Suprapubic skin (tissue), 4 donors: ENCODE measurements at regions not wholly inside any gene's neighbourhood (a gene's known extent, or its start where the extent isn't known, plus 50 kb on each side); places are given as distances from the start of the nearest gene placed in this dataset.
"Not testable (repeated sequence)": the region's sequence is repeated elsewhere in the genome, so short reads cannot be mapped to it uniquely, and the experiment has no call there.

ENCODE experiments used
- DNase-seq, 2 donors: peaks; one replicate each; pipeline ENCODE4 v3.0.0-alpha.2; 2019; ENCODE audit warnings: low spot score in 2 of 2
- H3K27ac ChIP-seq: fragments of 200-600 bp; sonication (generic); one replicate; pipeline ENCODE4 v1.5.1; 2019
- H3K27me3 ChIP-seq: fragments of 200-600 bp; sonication (generic); one replicate; pipeline ENCODE4 v1.5.1; 2019
- H3K36me3 ChIP-seq: fragments of 200-600 bp; sonication (generic); one replicate; pipeline ENCODE4 v1.5.1; 2019
- H3K4me1 ChIP-seq: fragments of 200-600 bp; sonication (generic); one replicate; pipeline ENCODE4 v1.5.1; 2019
- H3K4me3 ChIP-seq: fragments of 200-600 bp; sonication (generic); one replicate; pipeline ENCODE4 v1.5.1; 2019; ENCODE audit warnings: mild to moderate bottlenecking
- H3K9me3 ChIP-seq: fragments of 200-600 bp; sonication (generic); one replicate; pipeline ENCODE4 v1.5.1; 2019
- EP300 ChIP-seq: sonication (generic); formaldehyde crosslinking; IDR thresholded peaks from one replicate; pipeline ENCODE4 v1.6.1; 2017; ENCODE audit warnings: antibody characterized with exemption
- POLR2A ChIP-seq, 2 donors: fragments of 450-650 bp; IDR thresholded peaks; one replicate each; pipeline ENCODE4 v1.6.1; 2017; ENCODE audit warnings: antibody characterized with exemption in 2 of 2, mild to moderate bottlenecking in 2 of 2, moderate library complexity in 2 of 2
- POLR2AphosphoS5 ChIP-seq, 3 donors: sonication (generic); formaldehyde crosslinking; IDR thresholded peaks; one replicate each; pipeline ENCODE4 v1.6.1; 2017; ENCODE audit warnings: antibody characterized with exemption in 3 of 3
- WGBS: methylation state at CpG from one replicate; pipeline ENCODE4 v1.1.5; 2018; 5-methylcytosine and 5-hydroxymethylcytosine counted together
- TF ChIP-seq, protein P1 (sequence below), 2 donors: fragments of 200-600 bp in 1 of 2; fragments of 450-650 bp in 1 of 2; sonication (generic) in 1 of 2; IDR thresholded peaks; one replicate each; pipeline ENCODE4 v1.5.1; 2016 to 2019; ENCODE audit warnings: antibody characterized with exemption in 2 of 2, mild to moderate bottlenecking in 1 of 2, moderate library complexity in 1 of 2

DNA sequence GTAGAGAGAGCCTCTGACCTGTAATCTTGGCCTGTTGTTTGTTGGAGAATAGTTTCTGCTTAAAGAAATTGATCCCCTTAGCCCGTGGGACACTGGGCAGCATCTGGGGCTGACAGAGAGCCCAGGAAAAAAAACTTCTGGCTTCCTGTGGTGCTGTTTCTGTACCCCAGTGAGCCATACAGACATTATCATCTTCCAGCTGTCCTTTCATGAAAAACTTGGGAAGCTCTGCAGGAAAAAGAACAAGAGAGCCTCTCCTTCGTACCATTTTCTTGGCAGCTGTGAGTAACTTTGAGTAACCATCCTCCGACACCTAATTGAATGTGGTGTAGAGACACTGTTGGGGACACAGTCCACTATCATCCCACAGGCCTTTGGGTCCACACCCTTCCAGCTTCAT is 333.0 kb downstream of the SHQ1 start:
- Histone ChIP-seq H3K27ac (no peak overlapping the region), H3K36me3 (no peaks in the 10 kb centered on the region), H3K4me3 (no peak overlapping the region), H3K27me3 (no peaks in the 10 kb centered on the region), H3K9me3 (no peaks in the 10 kb centered on the region), H3K4me1 (no peaks in the 10 kb centered on the region)
- no peak for TF ChIP-seq POLR2A (IDR thresholded peaks at IDR 0.05)
- TF ChIP-seq POLR2AphosphoS5 (IDR thresholded peaks at IDR 0.05): no peak
- TF ChIP-seq EP300: no peak
- TF ChIP-seq, protein P1, sequence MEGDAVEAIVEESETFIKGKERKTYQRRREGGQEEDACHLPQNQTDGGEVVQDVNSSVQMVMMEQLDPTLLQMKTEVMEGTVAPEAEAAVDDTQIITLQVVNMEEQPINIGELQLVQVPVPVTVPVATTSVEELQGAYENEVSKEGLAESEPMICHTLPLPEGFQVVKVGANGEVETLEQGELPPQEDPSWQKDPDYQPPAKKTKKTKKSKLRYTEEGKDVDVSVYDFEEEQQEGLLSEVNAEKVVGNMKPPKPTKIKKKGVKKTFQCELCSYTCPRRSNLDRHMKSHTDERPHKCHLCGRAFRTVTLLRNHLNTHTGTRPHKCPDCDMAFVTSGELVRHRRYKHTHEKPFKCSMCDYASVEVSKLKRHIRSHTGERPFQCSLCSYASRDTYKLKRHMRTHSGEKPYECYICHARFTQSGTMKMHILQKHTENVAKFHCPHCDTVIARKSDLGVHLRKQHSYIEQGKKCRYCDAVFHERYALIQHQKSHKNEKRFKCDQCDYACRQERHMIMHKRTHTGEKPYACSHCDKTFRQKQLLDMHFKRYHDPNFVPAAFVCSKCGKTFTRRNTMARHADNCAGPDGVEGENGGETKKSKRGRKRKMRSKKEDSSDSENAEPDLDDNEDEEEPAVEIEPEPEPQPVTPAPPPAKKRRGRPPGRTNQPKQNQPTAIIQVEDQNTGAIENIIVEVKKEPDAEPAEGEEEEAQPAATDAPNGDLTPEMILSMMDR (IDR thresholded peaks at IDR 0.05): no peak
- WGBS: 67% methylated on average over 3 of the region's 3 CpGs
- DNase-seq: no peak

DNA sequence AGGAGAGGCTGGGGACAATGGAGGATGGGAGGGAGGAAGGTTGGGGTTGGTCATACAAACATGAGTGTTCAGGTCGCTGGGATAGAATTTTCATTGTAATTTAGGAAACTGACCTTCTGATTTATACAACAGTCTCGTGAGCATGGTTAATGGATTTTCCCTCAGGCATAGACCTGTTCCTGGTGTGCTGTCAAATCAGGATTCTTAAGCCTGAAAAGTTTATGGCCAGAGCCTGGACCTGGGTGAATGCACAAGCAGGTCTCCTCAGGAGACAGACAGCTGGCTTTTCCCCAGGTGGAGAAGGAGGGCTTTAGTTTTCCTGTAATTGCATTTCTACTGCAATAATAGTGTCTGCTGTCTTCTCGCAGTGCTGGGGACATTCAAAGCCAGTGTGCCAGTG is 338.0 kb downstream of the SHQ1 start:
- H3K9me3 ChIP-seq: no peaks in the 10 kb centered on the region
- no peaks in the 10 kb centered on the region for H3K4me1 ChIP-seq
- TF ChIP-seq, protein P1 (IDR thresholded peaks at IDR 0.05): no peak
- TF ChIP-seq POLR2AphosphoS5 (IDR thresholded peaks at IDR 0.05) (no peak), EP300 (no peak)
- no peak overlapping the region for H3K4me3 ChIP-seq
- no peaks in the 10 kb centered on the region for H3K27me3 ChIP-seq
- H3K27ac ChIP-seq: no peak overlapping the region
- WGBS: 58% methylated on average over 3 of the region's 3 CpGs
- no peaks in the 10 kb centered on the region for H3K36me3 ChIP-seq
- no peak for DNase-seq

DNA sequence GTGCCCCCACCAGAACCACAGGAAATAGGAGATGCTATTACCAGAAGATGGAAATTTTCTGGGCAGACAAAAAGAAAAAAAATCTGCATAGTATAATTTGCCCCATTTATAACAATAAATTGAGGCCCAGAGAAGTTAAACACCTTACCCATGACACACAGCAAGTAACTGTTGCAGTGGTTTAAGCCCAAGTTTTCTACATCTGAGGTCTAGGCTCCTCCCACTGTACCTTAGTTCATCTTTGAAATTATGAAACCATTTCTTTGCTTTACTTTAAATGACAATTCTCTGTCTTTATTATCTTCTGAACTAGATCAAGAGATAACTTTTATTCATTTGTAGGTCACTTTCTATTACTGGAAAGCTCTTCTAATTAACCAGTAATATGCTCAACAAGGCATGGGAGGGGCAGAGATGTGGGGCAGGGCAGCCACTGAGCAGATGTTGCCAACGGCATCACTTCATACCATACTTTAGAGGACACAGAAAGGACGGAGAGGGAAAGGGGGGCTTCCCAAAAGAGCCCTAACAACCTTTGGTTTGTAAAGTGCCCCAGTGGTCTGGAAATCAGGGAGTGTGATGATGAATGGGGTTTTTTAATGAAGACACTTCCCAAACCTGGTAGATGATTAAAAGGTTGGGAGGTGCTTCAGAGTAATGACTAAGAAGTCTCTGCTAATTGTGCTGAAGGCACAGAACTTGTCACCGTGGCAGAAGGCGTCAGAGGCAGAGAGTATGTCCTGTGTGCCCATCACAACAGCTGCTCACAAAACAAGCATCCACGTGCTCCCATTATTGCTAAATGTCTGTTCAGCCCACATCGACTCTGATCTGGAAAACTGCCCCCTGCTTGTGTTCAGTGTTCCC is 342.5 kb downstream of the SHQ1 start:
- Histone ChIP-seq H3K9me3 (no peaks in the 10 kb centered on the region), H3K4me1 (no peaks in the 10 kb centered on the region), H3K36me3 (no peaks in the 10 kb centered on the region), H3K27me3 (no peaks in the 10 kb centered on the region), H3K27ac (no peak overlapping the region), H3K4me3 (no peak overlapping the region)
- no peak for DNase-seq
- no peak for TF ChIP-seq POLR2AphosphoS5 (IDR thresholded peaks at IDR 0.05)
- TF ChIP-seq POLR2A (IDR thresholded peaks at IDR 0.05): no peak
- TF ChIP-seq, protein P1 (IDR thresholded peaks at IDR 0.05): no peak
- no peak for TF ChIP-seq EP300
- 73% methylated on average over 6 of the region's 6 CpGs for WGBS

DNA sequence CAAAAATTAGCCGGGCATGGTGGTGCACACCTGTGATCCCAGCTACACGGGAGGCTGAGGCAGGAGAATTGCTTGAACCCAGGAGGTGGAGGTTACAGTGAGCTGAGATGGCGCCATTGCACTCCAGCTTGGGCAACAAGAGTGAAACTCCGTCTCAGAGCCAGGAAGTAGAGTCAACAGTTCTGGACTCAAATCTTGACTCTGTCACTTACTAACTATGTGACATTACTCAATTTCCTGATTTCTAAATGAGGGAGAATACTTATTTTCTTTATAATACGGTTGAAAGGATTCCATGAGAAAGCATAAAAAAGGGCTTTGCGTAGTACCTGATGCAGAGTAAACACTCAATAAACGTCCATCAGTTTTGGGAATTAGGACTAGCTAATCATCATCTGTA is 350.7 kb downstream of the SHQ1 start:
- 92% methylated on average over 7 of the region's 7 CpGs for WGBS
- not testable (repeated sequence) for H3K27me3 ChIP-seq, H3K27ac ChIP-seq, H3K4me3 ChIP-seq, H3K9me3 ChIP-seq, DNase-seq, H3K4me1 ChIP-seq, H3K36me3 ChIP-seq

DNA sequence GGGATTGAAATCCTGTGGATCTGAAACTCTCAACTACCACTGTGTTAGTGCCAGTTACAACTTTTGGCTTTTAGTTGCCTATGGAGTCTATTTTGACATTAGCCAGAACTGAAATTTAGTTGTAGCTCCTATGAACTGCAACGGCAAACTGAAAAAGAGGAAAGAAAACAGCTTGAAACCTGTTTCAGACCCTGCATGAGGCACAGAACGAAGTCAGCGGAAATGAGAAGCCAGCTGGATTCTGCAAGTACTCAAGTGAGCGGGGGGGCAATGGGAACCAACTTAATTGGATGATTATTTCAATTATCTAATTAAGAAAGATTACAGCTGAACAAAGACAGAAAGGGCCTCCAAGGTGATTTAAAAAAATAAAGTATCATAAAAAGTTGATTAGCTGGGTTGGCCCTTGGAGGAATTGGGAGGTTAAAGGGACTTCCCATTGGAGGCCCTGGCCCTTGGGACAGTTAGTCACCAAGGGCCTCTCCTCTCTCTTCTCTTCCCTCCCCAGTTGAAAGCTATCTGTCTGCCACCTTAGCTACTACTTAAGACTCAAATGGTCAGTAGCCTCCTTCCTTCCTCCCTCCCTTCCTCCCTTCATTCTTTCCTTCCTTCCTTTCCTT is 352.1 kb downstream of the SHQ1 start:
- WGBS: 79% methylated on average over 3 of the region's 4 CpGs
- Histone ChIP-seq H3K9me3 (no peaks in the 10 kb centered on the region), H3K4me3 (no peak overlapping the region), H3K27me3 (no peaks in the 10 kb centered on the region), H3K27ac (no peak overlapping the region), H3K4me1 (peaks cover 17% of the 10 kb centered on the region), H3K36me3 (no peaks in the 10 kb centered on the region)
- DNase-seq: no peak
- TF ChIP-seq POLR2A (IDR thresholded peaks at IDR 0.05): no peak
- no peak for TF ChIP-seq POLR2AphosphoS5 (IDR thresholded peaks at IDR 0.05)
- TF ChIP-seq, protein P1 (IDR thresholded peaks at IDR 0.05): no peak
- TF ChIP-seq EP300: no peak
